Cerebellar cortex (tissue), 1 donor: ENCODE measurements at regions not wholly inside any gene's neighbourhood (a gene's known extent, or its start where the extent isn't known, plus 50 kb on each side); places are given as distances from the start of the nearest gene placed in this dataset.
"Not testable (repeated sequence)": the region's sequence is repeated elsewhere in the genome, so short reads cannot be mapped to it uniquely, and the experiment has no call there.

Experiments
- DNase-seq: peaks from one replicate; pipeline ENCODE4 v3.0.0-alpha.2; 2015; ENCODE audit warnings: low spot score

- DNase-seq = no peak
Measured at GRCh38 chr1:96074876-96075577, 646.6 kb upstream of the PTBP2 start.

DNA sequence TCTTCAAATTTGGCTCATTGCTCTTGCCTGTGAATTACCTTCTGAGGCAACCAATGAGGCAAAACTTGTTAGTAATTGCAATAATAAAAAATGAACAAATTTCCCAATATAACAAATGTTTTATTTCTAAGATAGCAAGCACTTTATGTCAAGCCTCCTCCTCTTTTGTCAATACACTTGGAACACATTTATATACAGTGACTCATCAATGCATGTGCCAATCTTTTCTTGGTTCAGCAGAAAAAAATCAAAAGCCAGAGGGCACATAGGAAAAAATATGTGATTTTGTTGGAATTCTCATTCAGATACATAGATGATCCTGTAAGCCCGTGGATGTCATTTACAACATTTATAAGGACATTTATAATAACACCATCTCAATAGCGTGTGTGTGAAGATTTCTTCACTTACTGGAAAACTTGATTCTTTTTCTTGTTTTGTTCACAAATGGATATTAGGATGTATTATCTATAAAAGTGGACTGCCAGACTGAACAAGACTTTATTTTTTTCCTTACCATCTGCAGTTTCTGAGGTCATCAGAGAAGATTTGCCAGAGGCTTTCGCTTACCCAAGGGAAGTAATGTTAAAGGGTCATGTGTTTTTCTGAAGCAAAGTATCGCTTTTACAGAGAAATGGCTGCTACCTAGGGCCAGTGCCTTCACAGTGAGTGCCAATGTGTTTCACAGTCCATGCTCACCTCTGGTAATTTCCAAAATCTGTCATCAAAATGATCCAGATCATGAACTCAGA is 645.7 kb upstream of the PTBP2 start:
- DNase-seq = no peak

- no peak for DNase-seq
Measured at GRCh38 chr1:96076589-96076988, 645.0 kb upstream of the PTBP2 start.

GRCh38 chr1:96079581-96079980 is 642.0 kb upstream of the PTBP2 start:
- no peak for DNase-seq

DNA sequence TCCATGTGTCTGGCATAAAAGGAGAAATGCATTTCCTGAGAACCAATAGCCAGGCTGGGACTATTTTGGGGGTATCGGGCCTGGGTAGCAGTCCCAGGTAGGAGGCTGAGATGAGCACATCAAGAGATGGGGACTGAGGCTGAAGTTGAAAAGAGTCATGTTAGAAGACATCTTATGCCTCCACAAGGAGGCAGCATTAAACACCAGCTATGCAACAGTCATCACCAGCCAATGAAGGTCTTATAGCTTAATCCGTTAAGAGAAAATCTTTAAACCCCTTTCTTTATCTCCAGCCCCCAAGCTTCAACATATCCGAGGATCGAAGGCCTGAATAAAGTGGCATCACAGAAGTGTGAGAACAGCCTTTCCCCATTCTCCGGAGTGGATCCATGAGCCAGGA is 640.7 kb upstream of the PTBP2 start:
- DNase-seq = no peak

DNA sequence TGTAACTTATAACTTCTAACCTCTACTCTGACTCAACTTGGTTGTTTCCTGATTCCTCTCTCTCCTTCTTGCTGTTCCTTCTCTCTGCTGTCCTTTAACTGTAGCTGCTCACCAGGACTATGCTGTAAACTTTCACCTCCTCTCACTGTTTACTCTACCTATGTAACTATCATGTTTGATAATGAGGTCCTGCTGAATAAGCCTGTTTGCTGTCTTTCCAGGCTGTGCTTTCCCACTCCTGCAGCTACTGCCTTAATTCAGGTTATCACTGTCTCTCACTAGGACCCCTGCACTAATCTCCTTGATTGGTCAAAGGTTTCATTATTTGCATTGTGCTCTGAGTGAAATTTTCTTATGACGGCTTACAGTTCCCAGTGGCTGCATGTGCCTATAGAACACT is 633.9 kb upstream of the PTBP2 start:
- no peak for DNase-seq

DNA sequence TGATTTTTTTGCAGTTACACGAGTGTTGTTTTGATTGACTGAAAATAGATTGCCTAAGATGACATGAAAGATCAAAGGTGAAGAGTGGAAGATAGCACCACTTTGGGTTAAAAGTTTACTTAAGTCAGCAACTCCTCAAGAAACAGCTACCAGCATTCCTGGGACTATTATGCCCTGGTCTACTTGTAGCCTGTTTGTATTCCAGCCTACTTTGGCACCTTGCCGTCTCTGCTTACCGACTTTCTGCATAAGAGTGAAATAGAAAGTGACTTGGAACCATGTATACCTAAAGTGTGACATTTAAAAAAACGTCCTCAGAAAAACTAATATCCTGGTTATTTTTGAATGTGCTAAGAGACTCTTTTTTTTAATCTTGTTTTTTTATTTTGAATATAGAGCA is 631.5 kb upstream of the PTBP2 start:
- no peak for DNase-seq

GRCh38 chr1:96095849-96096612 is 625.6 kb upstream of the PTBP2 start:
- no peak for DNase-seq

DNA sequence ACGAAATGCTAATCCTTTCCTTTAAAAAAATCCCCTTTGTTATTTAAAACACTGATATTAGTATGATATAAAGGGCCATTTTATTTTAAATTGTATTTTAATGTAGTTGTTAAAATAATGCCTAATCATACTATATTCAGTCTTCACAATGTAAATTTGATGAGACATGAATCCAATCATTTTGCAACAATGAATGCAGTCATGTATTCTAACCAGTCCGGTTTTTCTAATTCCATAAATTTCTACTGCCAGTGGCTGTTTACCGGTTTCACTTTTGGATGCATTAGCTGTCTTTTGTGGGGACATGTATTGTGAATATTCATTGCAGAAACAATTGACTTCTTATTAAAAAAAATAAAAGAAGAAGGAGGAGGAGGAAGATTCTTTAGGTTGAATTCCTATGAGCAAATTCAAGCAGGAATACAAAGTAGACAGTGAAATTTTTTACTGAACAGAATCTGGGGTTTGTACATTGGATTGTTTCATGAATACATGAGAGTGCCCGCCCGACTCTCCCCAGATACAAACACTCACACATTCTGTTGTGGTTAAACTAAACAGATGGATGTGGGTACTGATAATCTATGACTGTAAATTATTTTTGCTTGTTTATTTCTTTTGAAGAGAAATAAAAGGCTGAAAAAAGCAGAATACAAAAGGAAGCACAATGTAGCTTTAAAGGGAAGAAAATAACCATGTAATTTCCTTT is 624.8 kb upstream of the PTBP2 start:
- no peak for DNase-seq

- no peak for DNase-seq
Measured at GRCh38 chr1:96104506-96104905, 617.1 kb upstream of the PTBP2 start.

DNA sequence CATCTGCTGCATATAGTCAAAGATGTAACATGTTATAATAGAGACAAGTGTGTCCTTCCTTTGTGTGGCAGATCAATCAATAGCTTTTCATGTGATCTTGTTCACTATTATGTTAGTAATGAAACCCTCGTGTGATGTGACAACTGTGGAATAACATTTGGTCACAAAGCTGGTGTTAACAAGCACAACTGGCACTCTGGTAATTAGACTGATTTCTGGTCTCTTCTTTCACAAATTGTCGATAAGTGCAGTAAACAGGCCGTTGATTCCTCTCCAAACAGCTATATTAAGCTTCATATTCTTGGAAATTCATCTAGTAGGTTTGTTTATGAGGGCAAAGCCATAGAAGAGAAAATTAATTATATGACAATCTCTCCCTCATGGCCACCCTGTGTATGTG is 616.7 kb upstream of the PTBP2 start:
- no peak for DNase-seq

- no peak for DNase-seq
Measured at GRCh38 chr1:96116731-96117130, 604.9 kb upstream of the PTBP2 start.

DNA sequence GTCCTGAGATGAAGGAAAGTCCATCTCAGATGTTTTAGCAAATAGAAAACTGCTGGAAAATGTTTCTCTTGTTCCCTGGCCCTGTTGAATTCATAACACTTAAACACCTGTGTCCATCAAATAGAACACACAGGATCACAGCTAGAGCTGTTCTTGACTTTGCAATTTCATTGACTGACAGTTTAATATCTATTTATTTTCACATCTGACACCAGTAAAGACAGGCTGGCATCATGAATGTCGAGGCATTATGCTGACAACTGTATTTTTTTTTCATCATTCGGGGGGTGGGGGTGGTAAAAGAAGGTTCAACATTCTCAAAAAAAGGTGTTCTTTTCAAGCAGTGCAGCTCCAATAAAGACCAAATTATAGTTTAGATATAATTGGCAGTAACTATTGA is 591.2 kb upstream of the PTBP2 start:
- no peak for DNase-seq

DNA sequence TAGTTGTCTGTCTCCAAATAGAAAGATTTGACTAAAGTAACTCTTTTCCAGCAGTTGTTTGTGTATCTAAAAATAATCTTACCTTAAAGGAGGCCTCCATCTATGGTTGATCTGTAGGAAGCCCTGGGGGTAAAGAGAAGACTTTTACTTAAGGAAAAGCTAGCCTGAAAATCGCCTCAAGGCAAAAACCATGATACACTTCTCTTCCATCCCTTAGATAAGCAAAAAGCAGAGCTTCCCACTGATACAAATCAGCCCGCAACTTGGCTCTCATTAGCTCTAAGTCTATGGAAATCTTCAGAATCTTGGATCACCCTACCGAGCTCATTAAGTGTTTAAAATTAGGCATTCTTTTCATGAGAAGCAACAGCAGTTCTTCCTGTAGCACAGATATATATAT is 576.9 kb upstream of the PTBP2 start:
- DNase-seq = no peak

- no peak for DNase-seq
Measured at GRCh38 chr1:96145492-96145891, 576.1 kb upstream of the PTBP2 start.

- not testable (repeated sequence) for DNase-seq
Measured at GRCh38 chr1:96152957-96153356, 568.6 kb upstream of the PTBP2 start.

- DNase-seq = no peak
Measured at GRCh38 chr1:96157101-96157500, 564.5 kb upstream of the PTBP2 start.

DNA sequence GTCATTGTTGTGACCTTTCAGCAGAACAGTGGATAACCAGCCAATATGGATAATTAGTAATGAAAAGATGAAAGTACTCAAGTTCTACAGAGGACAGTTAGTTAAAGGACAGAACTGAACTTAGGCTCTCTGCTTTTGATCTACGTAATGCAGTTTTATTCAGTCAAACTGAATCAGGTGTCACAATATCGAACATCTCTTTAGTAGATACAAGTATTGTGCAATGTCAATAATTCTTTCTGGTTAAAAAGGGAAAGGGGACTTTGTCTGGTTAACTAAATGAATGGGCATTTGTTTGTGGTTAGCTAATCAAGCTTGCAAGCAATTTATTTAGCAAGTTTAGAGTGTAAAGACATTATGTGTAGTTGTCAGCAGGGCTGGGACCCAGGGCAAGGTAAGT is 562.2 kb upstream of the PTBP2 start:
- no peak for DNase-seq

DNA sequence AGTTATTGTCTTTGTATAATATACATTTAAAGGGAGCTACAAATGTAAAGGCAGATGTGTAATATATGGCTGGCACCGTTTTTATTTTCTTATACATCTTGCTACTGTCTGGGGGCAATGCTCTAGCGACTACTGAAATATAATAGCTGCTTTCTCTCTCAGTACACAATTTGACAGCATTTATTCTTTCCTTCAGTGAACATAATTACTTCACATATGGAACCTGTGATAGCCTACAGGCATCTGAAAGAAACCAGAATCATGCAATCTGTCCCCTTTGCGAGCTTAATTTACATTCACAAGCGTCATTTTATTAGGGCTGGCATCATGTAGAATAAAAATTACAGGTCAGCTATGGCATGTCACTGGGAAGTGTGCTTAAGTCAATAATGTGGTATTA is 557.5 kb upstream of the PTBP2 start:
- no peak for DNase-seq

- DNase-seq = no peak
Measured at GRCh38 chr1:96178053-96178452, 543.5 kb upstream of the PTBP2 start.

DNA sequence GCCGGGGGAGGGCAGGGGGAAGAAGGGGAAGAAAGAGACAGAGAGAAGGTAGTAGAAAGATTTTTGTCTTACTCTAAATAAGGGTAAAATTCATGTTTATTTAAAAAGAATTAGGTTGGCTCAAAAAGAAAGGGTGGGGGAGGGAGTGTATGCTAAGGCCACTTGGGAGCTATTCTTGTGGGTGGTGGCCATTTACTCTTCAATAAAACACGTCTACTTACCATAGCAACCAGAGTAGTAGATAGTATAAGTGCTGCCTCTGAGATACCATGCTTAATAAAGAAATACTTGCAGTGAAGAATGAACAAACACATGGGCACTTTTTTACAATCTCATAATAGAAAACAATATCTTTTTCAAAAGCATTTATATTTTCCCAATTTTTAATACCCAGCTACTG is 538.1 kb upstream of the PTBP2 start:
- DNase-seq = no peak

DNA sequence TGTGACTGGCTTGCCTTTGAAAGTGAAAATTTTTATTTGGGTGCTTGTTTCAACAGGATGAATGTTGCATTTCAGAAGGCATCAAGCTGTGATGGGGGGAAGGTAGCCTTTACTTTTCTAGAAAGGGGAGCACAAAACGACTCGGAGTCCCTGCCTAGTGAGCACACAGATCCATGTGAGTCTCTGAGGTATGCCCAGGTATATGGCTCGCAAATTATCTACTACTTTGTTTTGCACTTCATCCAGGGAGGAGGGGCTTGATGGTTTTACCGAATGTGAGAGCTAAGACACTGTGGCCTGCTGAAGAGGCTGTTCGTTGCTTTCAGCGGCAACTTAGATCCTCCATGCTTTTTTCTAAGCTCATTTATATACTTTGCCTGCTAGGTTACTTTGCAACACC is 537.7 kb upstream of the PTBP2 start:
- DNase-seq = no peak
